Lower leg skin (tissue), 4 donors: ENCODE measurements at regions not wholly inside any gene's neighbourhood (a gene's known extent, or its start where the extent isn't known, plus 50 kb on each side); places are given as distances from the start of the nearest gene placed in this dataset.

Experiments
- DNase-seq, 2 donors: peaks; one replicate each; pipeline ENCODE4 v3.0.0-alpha.2; 2019; ENCODE audit warnings: low spot score in 2 of 2
- H3K4me3 ChIP-seq: fragments of 200-600 bp; sonication (generic); 2 replicates; pipeline ENCODE4 v1.5.1; 2017; ENCODE audit warnings: mild to moderate bottlenecking, low read depth; ENCODE audit not compliant: poor library complexity, severe bottlenecking
- POLR2A ChIP-seq, 2 donors: fragments of 450-650 bp; IDR thresholded peaks; one replicate each; pipeline ENCODE4 v1.6.1; 2016 to 2017; ENCODE audit warnings: antibody characterized with exemption in 2 of 2, mild to moderate bottlenecking in 1 of 2, moderate library complexity in 1 of 2
- WGBS, 2 donors: methylation state at CpG; one replicate each; pipeline ENCODE4 v1.1.5; 2018; 5-methylcytosine and 5-hydroxymethylcytosine counted together
- intact Hi-C: fragments of 100-400 bp; cut with DNase I; formaldehyde crosslinking; loops from one replicate; pipeline ENCODE4 v1.15.0; 2023; ENCODE audit warnings: low total_unique reads
- TF ChIP-seq, protein P1 (sequence below), 3 donors: fragments of 450-650 bp; IDR thresholded peaks; one replicate each; pipeline ENCODE4 v1.5.1; 2016; ENCODE audit warnings: antibody characterized with exemption in 3 of 3, mild to moderate bottlenecking in 3 of 3, moderate library complexity in 2 of 3

DNA sequence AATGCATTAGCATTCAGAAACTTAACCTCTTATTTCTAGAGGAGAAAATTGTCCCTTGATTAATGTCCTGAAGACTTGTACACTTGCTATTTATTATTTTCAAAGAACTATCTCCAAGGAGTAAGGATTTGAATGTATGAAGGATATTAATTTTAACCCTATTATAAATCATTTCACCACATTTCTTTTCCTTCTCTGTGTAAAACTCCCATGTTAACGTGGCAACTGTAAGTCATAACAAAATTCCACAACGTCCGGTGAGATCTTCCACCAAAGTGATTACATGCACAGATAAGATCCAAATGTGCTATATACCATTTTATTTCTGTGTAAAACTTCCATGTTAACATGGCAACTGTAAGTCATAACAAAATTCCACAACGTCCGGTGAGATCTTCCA is 229.1 kb upstream of the ARHGEF26 start:
- intact Hi-C loops = no loop called here
- H3K4me3 ChIP-seq = no peak overlapping the region
- 31 to 33% methylated on average over 5 of the region's 5 CpGs for WGBS, 2 donors
- DNase-seq = no peak
- TF ChIP-seq, protein P1, sequence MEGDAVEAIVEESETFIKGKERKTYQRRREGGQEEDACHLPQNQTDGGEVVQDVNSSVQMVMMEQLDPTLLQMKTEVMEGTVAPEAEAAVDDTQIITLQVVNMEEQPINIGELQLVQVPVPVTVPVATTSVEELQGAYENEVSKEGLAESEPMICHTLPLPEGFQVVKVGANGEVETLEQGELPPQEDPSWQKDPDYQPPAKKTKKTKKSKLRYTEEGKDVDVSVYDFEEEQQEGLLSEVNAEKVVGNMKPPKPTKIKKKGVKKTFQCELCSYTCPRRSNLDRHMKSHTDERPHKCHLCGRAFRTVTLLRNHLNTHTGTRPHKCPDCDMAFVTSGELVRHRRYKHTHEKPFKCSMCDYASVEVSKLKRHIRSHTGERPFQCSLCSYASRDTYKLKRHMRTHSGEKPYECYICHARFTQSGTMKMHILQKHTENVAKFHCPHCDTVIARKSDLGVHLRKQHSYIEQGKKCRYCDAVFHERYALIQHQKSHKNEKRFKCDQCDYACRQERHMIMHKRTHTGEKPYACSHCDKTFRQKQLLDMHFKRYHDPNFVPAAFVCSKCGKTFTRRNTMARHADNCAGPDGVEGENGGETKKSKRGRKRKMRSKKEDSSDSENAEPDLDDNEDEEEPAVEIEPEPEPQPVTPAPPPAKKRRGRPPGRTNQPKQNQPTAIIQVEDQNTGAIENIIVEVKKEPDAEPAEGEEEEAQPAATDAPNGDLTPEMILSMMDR (IDR thresholded peaks at IDR 0.05) = no peak
- TF ChIP-seq POLR2A (IDR thresholded peaks at IDR 0.05) = no peak

DNA sequence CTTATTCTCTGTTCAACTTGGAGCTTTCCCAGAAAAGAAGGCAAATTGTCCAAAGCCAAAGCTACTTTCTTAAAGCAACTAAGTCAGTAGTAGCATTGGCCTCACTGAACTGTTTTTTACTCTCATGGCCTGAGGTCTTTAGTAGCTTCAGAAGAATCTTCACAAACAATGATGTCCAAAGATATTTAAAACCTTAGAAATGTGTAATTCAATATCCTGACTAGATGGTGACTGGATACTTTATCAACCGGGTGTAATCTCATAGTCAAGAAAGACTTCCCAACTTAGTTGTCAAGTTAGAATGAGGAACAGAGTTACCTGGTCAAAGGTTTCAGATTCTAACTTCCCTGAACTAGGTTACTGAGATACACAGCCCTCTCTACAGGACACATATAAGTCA is 226.3 kb upstream of the ARHGEF26 start:
- DNase-seq = no peak
- WGBS, 2 donors = 87 to 95% methylated on average over 1 of the region's 1 CpG
- H3K4me3 ChIP-seq = no peak overlapping the region
- intact Hi-C loops = no loop called here
- TF ChIP-seq POLR2A (IDR thresholded peaks at IDR 0.05) = no peak
- TF ChIP-seq, protein P1 (IDR thresholded peaks at IDR 0.05) = no peak

DNA sequence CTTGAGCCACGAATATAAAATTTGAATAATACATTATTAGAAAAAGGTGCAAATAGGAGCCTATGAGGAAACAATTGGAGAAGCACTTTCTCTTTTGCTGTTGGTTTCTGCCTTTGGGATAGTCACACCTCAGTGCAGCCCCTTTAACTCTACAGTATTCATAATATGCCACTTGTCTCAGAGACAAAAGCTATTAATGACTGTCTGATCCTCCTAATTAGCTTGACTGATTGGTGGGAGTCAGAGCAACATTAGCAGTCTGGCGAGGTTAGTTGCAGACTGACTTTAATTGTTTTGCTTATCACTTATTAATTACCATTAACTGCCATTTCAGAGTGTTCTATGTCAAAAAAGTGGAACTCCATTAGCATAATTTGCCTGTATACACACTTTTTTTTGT is 225.0 kb upstream of the ARHGEF26 start:
- WGBS, 2 donors = 76 to 80% methylated on average over 2 of the region's 2 CpGs
- no peak for DNase-seq
- intact Hi-C loops = no loop called here
- no peak overlapping the region for H3K4me3 ChIP-seq
- TF ChIP-seq, protein P1 (IDR thresholded peaks at IDR 0.05) = no peak

DNA sequence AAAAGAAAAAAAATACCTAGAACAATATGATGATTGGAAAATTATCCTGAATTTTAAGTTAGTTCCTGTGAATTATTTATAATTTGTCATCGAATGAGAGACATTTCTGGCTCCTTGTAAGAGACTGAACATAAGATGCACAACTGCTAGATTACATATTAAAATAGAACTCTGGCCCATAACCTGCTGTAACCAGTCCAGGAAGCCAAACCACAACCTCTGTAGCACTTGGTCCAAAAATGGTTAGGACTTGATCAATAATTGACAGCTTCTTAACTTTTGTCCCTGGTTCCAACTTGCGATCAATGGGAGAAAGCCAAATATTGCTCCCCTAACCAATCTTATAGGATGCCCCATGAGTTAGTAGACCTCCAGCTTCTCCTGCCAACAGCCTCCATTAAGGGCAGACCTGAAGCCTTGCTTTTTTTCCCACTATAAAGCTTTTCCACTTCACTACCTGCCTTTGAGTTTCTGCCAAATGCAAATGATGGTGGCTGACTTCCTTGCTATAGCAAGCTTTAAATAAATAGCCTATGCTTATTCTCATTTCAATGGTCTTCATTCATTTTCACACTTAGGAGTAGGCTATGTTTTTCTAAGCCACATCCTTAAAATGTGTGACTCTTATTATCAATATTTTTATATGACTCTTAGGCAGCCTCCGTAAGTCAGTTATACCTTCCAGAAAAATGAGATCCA is 224.0 kb upstream of the ARHGEF26 start:
- 61 to 73% methylated on average over 3 of the region's 3 CpGs for WGBS, 2 donors
- TF ChIP-seq POLR2A (IDR thresholded peaks at IDR 0.05) = no peak
- TF ChIP-seq, protein P1 (IDR thresholded peaks at IDR 0.05) = no peak
- intact Hi-C loops = no loop called here
- DNase-seq = no peak
- no peak overlapping the region for H3K4me3 ChIP-seq

DNA sequence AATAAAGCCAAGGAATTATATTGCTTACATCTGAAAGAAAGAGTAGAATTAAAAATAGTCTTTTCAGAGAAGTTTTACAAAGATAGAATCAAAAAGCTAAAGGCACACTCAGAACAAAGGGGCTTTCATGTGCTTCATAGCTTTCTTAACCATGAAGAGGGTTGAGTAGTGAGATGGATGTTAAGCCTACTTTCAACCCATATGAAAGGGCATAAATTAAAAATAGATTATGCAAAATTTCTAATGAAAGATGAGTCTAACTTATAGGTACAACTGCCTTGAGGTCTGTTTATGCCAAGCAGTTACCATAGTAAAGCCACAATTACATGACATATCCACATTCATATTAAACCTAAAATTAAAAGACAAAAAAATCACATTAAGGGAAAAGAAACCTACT is 223.3 kb upstream of the ARHGEF26 start:
- DNase-seq = no peak
- TF ChIP-seq, protein P1 (IDR thresholded peaks at IDR 0.05) = no peak
- TF ChIP-seq POLR2A (IDR thresholded peaks at IDR 0.05) = no peak
- intact Hi-C loops = no loop called here
- H3K4me3 ChIP-seq = no peak overlapping the region

DNA sequence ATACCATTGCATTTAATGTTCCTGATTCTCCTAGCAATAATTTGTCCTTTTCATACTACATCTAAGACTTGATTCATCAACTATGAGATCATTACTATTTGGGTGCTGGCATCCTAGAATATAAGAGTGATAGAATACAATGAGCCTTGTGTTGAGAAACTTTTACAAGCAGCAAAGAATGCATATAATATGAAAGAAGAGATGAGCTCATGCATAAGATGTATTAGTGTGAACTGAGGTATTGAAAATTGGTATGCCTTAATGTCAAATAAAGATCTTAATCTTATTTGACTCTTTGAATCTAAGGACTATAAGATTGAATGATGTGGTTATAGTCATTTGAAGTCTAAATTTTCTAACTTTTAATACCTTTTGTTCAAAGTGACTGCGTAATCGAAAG is 220.0 kb upstream of the ARHGEF26 start:
- DNase-seq = no peak
- 73% methylated on average over 2 of the region's 2 CpGs for WGBS, 2 donors
- intact Hi-C loops = no loop called here
- H3K4me3 ChIP-seq = no peak overlapping the region
- TF ChIP-seq, protein P1 (IDR thresholded peaks at IDR 0.05) = no peak
- TF ChIP-seq POLR2A (IDR thresholded peaks at IDR 0.05) = no peak
